ENCODE measurements at regions not wholly inside any gene's neighbourhood (a gene's known extent, or its start where the extent isn't known, plus 50 kb on each side); places are given as distances from the start of the nearest gene placed in this dataset.

GRCh38 chr9:99282406-99282805 is 60.3 kb downstream of the SEC61B start:
- Histone ChIP-seq H4K20me1 (ENCODE audit: insufficient read depth, low read length, poor library complexity, severe bottlenecking) (no peaks in the 10 kb centered on the region), H3K4me1 (ENCODE audit: insufficient read depth, low read length, poor library complexity, severe bottlenecking) (no peaks in the 10 kb centered on the region), H3K9me3 (ENCODE audit: insufficient read depth, low read depth, low read length) (no peaks in the 10 kb centered on the region), H3K36me3 (ENCODE audit: insufficient read depth, low read length) (no peaks in the 10 kb centered on the region), H3K9me2 (replicated peaks; ENCODE audit: low read depth, low read length) (no peaks in the 10 kb centered on the region), H3K27me3 (ENCODE audit: insufficient read depth, low read length, poor library complexity, severe bottlenecking) (no peaks in the 10 kb centered on the region), H3K4me3 (ENCODE audit: low read length, poor library complexity, severe bottlenecking) (no peak overlapping the region), H3K9ac (ENCODE audit: low read depth, low read length, poor library complexity, severe bottlenecking) (no peak overlapping the region), H3K4me2 (ENCODE audit: low read depth, low read length, poor library complexity, severe bottlenecking) (no peak overlapping the region), H2AFZ (ENCODE audit: low read length) (no peak overlapping the region), H3K79me2 (ENCODE audit: insufficient read depth, low read length) (no peaks in the 10 kb centered on the region), H3F3A (ENCODE audit: low read depth) (no peaks in the 10 kb centered on the region)
- TF ChIP-seq EZH2phosphoT487 (IDR thresholded peaks at IDR 0.05; ENCODE audit: borderline replicate concordance) (no peak), CTCF (conservative IDR thresholded peaks at IDR 0.05; ENCODE audit: low read length) (no peak)

- Histone ChIP-seq H3K9me3 (ENCODE audit: insufficient read depth, low read depth, low read length) (no peaks in the 10 kb centered on the region), H3K4me1 (ENCODE audit: insufficient read depth, low read length, poor library complexity, severe bottlenecking) (no peaks in the 10 kb centered on the region), H3K9ac (ENCODE audit: low read depth, low read length, poor library complexity, severe bottlenecking) (no peak overlapping the region), H3K4me3 (ENCODE audit: low read length, poor library complexity, severe bottlenecking) (no peak overlapping the region), H3K79me2 (ENCODE audit: insufficient read depth, low read length) (no peaks in the 10 kb centered on the region), H3K4me2 (ENCODE audit: low read depth, low read length, poor library complexity, severe bottlenecking) (no peak overlapping the region), H3K9me2 (replicated peaks; ENCODE audit: low read depth, low read length) (no peaks in the 10 kb centered on the region), H3K36me3 (ENCODE audit: insufficient read depth, low read length) (no peaks in the 10 kb centered on the region), H4K20me1 (ENCODE audit: insufficient read depth, low read length, poor library complexity, severe bottlenecking) (no peaks in the 10 kb centered on the region), H2AFZ (ENCODE audit: low read length) (no peak overlapping the region), H3K27me3 (ENCODE audit: insufficient read depth, low read length, poor library complexity, severe bottlenecking) (no peaks in the 10 kb centered on the region), H3F3A (ENCODE audit: low read depth) (no peaks in the 10 kb centered on the region)
- TF ChIP-seq CTCF (conservative IDR thresholded peaks at IDR 0.05; ENCODE audit: low read length) (no peak), EZH2phosphoT487 (IDR thresholded peaks at IDR 0.05; ENCODE audit: borderline replicate concordance) (no peak)
These were observed 63.9 kb downstream of the SEC61B start for GRCh38 chr9:99285965-99286364.

- Histone ChIP-seq H2AFZ (ENCODE audit: low read length) (no peak overlapping the region), H3F3A (ENCODE audit: low read depth) (no peaks in the 10 kb centered on the region), H3K9me3 (ENCODE audit: insufficient read depth, low read depth, low read length) (no peaks in the 10 kb centered on the region), H3K9ac (ENCODE audit: low read depth, low read length, poor library complexity, severe bottlenecking) (no peak overlapping the region), H3K4me2 (ENCODE audit: low read depth, low read length, poor library complexity, severe bottlenecking) (no peak overlapping the region), H3K79me2 (ENCODE audit: insufficient read depth, low read length) (no peaks in the 10 kb centered on the region), H3K4me1 (ENCODE audit: insufficient read depth, low read length, poor library complexity, severe bottlenecking) (no peaks in the 10 kb centered on the region), H3K36me3 (ENCODE audit: insufficient read depth, low read length) (no peaks in the 10 kb centered on the region), H4K20me1 (ENCODE audit: insufficient read depth, low read length, poor library complexity, severe bottlenecking) (no peaks in the 10 kb centered on the region), H3K27me3 (ENCODE audit: insufficient read depth, low read length, poor library complexity, severe bottlenecking) (no peaks in the 10 kb centered on the region), H3K4me3 (ENCODE audit: low read length, poor library complexity, severe bottlenecking) (no peak overlapping the region), H3K9me2 (replicated peaks; ENCODE audit: low read depth, low read length) (no peaks in the 10 kb centered on the region)
- TF ChIP-seq CTCF (conservative IDR thresholded peaks at IDR 0.05; ENCODE audit: low read length) (no peak), EZH2phosphoT487 (IDR thresholded peaks at IDR 0.05; ENCODE audit: borderline replicate concordance) (no peak)
These were observed 64.5 kb downstream of the SEC61B start for GRCh38 chr9:99286536-99286935.
